AG10803 (cell line): ENCODE measurements at regions not wholly inside any gene's neighbourhood (a gene's known extent, or its start where the extent isn't known, plus 50 kb on each side); places are given as distances from the start of the nearest gene placed in this dataset.

Experiments
- DNase-seq: peaks from one replicate; pipeline ENCODE4 v3.0.0; 2010; ENCODE audit warnings: low read depth
- H3K4me3 ChIP-seq: 2 replicates; pipeline ENCODE4 v1.5.1; 2011; ENCODE audit warnings: mild to moderate bottlenecking, low read length, control low read depth
- CTCF ChIP-seq: conservative IDR thresholded peaks from 2 replicates; pipeline ENCODE4 v1.5.1; 2011; ENCODE audit warnings: mild to moderate bottlenecking, low read length, control low read depth, inconsistent platforms

DNA sequence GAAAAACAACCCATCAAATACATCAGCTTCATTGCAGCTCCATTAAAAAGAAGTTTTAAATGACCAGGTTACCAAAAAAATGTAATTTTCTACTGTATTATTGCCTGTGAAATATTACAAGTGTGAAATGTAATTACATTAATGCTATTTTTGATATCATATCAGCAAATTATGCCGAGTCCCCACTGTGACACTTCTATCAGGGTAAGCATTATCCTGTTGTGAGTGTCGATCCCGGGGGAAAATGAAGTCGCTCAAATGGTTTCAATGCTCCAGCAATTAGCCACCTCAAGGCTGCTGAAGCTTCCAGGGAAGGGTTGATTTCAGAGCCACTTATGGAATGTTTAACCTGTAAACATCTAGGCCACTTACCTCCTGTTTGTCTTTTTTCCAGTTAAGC, 70.4 kb downstream of the RCN1 start:
- no peak for TF ChIP-seq CTCF
- DNase-seq = no peak
- H3K4me3 ChIP-seq = no peak overlapping the region

- no peak overlapping the region for H3K4me3 ChIP-seq
- no peak for DNase-seq
- no peak for TF ChIP-seq CTCF
These were observed 71.5 kb downstream of the RCN1 start for GRCh38 chr11:32162351-32162750.

GRCh38 chr11:32162906-32163305, 72.0 kb downstream of the RCN1 start:
- no peak for DNase-seq
- no peak overlapping the region for H3K4me3 ChIP-seq
- no peak for TF ChIP-seq CTCF

- DNase-seq = no peak
- TF ChIP-seq CTCF = no peak
- H3K4me3 ChIP-seq = no peak overlapping the region
These were observed 72.7 kb downstream of the RCN1 start for GRCh38 chr11:32163557-32163956.

- no peak for TF ChIP-seq CTCF
- no peak overlapping the region for H3K4me3 ChIP-seq
- DNase-seq = no peak
These were observed 74.0 kb downstream of the RCN1 start for GRCh38 chr11:32164836-32165235.

- no peak for TF ChIP-seq CTCF
- no peak overlapping the region for H3K4me3 ChIP-seq
- no peak for DNase-seq
These were observed 78.0 kb downstream of the RCN1 start for GRCh38 chr11:32168924-32169323.

- no peak for TF ChIP-seq CTCF
- no peak for DNase-seq
- H3K4me3 ChIP-seq = no peak overlapping the region
These were observed 80.6 kb downstream of the RCN1 start for GRCh38 chr11:32171445-32171844.
